PC-9 (cell line): ENCODE measurements at regions not wholly inside any gene's neighbourhood (a gene's known extent, or its start where the extent isn't known, plus 50 kb on each side); places are given as distances from the start of the nearest gene placed in this dataset.
"Not testable (repeated sequence)": the region's sequence is repeated elsewhere in the genome, so short reads cannot be mapped to it uniquely, and the experiment has no call there.

ENCODE experiments used
- BruUV-seq: library from RNA; stranded (reverse); fragments of 400-500 nt; replicated peaks from 2 replicates; lab custom pipeline; 2021; lab: Mats Ljungman, UMichigan
- CTCF ChIA-PET: fragments of 300-600 bp; sonication (Branson Sonifier 250); formaldehyde crosslinking; loops from one replicate; lab custom pipeline; 2022; ENCODE audit warnings: antibody characterized with exemption; lab: Charles Lee
- POLR2A ChIA-PET: fragments of 300-600 bp; sonication (Branson Sonifier 250); formaldehyde crosslinking; loops from one replicate; lab custom pipeline; 2022; ENCODE audit warnings: antibody characterized with exemption; ENCODE audit not compliant: unreplicated experiment; lab: Charles Lee
- DNase-seq, 2 experiments: peaks; one replicate each; pipeline versions ENCODE4 v3.0.0 to v3.0.0-alpha.2; 2015 to 2022; ENCODE audit warnings: mixed read lengths in 1 of 2
- H2AFZ ChIP-seq: fragments of 200-600 bp; sonication (generic); 2 replicates; pipeline ENCODE4 v1.8.1; 2017; ENCODE audit warnings: antibody characterized with exemption
- H3F3A ChIP-seq: fragments of 200-600 bp; sonication (generic); 2 replicates; pipeline ENCODE4 v1.8.1; 2017; ENCODE audit warnings: antibody characterized with exemption, mild to moderate bottlenecking, low read depth; ENCODE audit not compliant: insufficient read depth
- H3K27ac ChIP-seq: fragments of 200-600 bp; sonication (generic); 2 replicates; pipeline ENCODE4 v1.6.1; 2016; ENCODE audit warnings: mixed run types
- H3K27me3 ChIP-seq: fragments of 200-600 bp; sonication (generic); 2 replicates; pipeline ENCODE4 v1.6.1; 2016; ENCODE audit warnings: low read depth, mixed run types; ENCODE audit not compliant: insufficient read depth
- H3K36me3 ChIP-seq: fragments of 200-600 bp; sonication (generic); 2 replicates; pipeline ENCODE4 v1.6.1; 2016; ENCODE audit warnings: low read depth, mixed run types
- H3K4me1 ChIP-seq: fragments of 200-600 bp; sonication (generic); replicated peaks from 2 replicates; pipeline ENCODE4 v1.6.1; 2016; ENCODE audit warnings: mixed run types; ENCODE audit not compliant: insufficient read depth
- H3K4me2 ChIP-seq: fragments of 200-600 bp; sonication (generic); 2 replicates; pipeline ENCODE4 v1.6.1; 2017; ENCODE audit warnings: mixed run types
- H3K4me3 ChIP-seq: fragments of 200-600 bp; sonication (generic); 2 replicates; pipeline ENCODE4 v1.6.1; 2016; ENCODE audit warnings: mixed run types
- H3K79me2 ChIP-seq: fragments of 200-600 bp; sonication (generic); 2 replicates; pipeline ENCODE4 v1.6.1; 2017; ENCODE audit warnings: low read depth, mixed run types
- H3K9me2 ChIP-seq: fragments of 200-600 bp; sonication (generic); 2 replicates; pipeline ENCODE4 v1.8.1; 2017; ENCODE audit warnings: mild to moderate bottlenecking; ENCODE audit not compliant: insufficient read depth
- H3K9me3 ChIP-seq: fragments of 200-600 bp; sonication (generic); 2 replicates; pipeline ENCODE4 v1.8.1; 2016; ENCODE audit warnings: low read depth; ENCODE audit not compliant: insufficient read depth
- H4K20me1 ChIP-seq: fragments of 200-600 bp; sonication (generic); 2 replicates; pipeline ENCODE4 v1.8.1; 2017; ENCODE audit not compliant: insufficient read depth
- CTCF ChIP-seq: fragments of 200-600 bp; sonication (generic); conservative IDR thresholded peaks from 2 replicates; pipeline ENCODE4 v1.6.1; 2017; ENCODE audit warnings: mixed run types, antibody characterized with exemption, mild to moderate bottlenecking, moderate library complexity
- EZH2 ChIP-seq: fragments of 200-600 bp; sonication (generic); IDR thresholded peaks from 2 replicates; pipeline ENCODE4 v1.8.0; 2017; ENCODE audit warnings: antibody characterized with exemption, low read depth
- intact Hi-C: fragments of 100-400 bp; cut with micrococcal nuclease; formaldehyde crosslinking; loops from one replicate; pipeline ENCODE4 v1.10.0; 2022; ENCODE audit not compliant: unreplicated experiment

- H3K4me3 ChIP-seq: no peak overlapping the region
- no peak for TF ChIP-seq EZH2
- no peak for TF ChIP-seq CTCF
- H3K9me3 ChIP-seq: no peaks in the 10 kb centered on the region
- BruUV-seq: no TSS peak
- H3K36me3 ChIP-seq: no peaks in the 10 kb centered on the region
- no peak overlapping the region for H2AFZ ChIP-seq
- no peaks in the 10 kb centered on the region for H3F3A ChIP-seq
- no peak overlapping the region for H3K27ac ChIP-seq
- ChIA-PET POLR2A (no interaction called here), CTCF (no interaction called here)
- no peak overlapping the region for H3K4me2 ChIP-seq
- intact Hi-C loops: no loop called here
- H3K4me1 ChIP-seq: no peaks in the 10 kb centered on the region
- H4K20me1 ChIP-seq: no peaks in the 10 kb centered on the region
- H3K9me2 ChIP-seq: no peaks in the 10 kb centered on the region; the same call in 1 of the 2 replicates
- no peak for DNase-seq
- H3K79me2 ChIP-seq: no peaks in the 10 kb centered on the region
- H3K27me3 ChIP-seq: no peaks in the 10 kb centered on the region
These were observed 106.2 kb upstream of the STMND1 start for GRCh38 chr6:16995511-16996250.

- Histone ChIP-seq H3K36me3 (no peaks in the 10 kb centered on the region), H3K4me3 (no peak overlapping the region), H3K9me3 (no peaks in the 10 kb centered on the region; the same call in 1 of the 2 replicates), H2AFZ (no peak overlapping the region), H3K27me3 (no peaks in the 10 kb centered on the region), H3K4me1 (no peaks in the 10 kb centered on the region), H3K27ac (no peak overlapping the region), H3K79me2 (no peaks in the 10 kb centered on the region), H4K20me1 (no peaks in the 10 kb centered on the region), H3F3A (no peaks in the 10 kb centered on the region), H3K4me2 (no peak overlapping the region), H3K9me2 (no peaks in the 10 kb centered on the region; the same call in 1 of the 2 replicates)
- DNase-seq: no peak
- ChIA-PET CTCF (no interaction called here), POLR2A (no interaction called here)
- BruUV-seq: no TSS peak
- intact Hi-C loops: no loop called here
- TF ChIP-seq EZH2: no peak
- no peak for TF ChIP-seq CTCF
These were observed 108.5 kb upstream of the STMND1 start for GRCh38 chr6:16993396-16993795.

GRCh38 chr6:16991981-16992629 lies 109.7 kb upstream of the STMND1 start:
- H2AFZ ChIP-seq: no peak overlapping the region
- no peaks in the 10 kb centered on the region for H3F3A ChIP-seq
- H3K4me3 ChIP-seq: no peak overlapping the region
- DNase-seq: no peak
- POLR2A ChIA-PET: interaction anchor here (0.6 kb wide), 1 partner anchor 589 kb away, joined by 6 read pairs; no protein-coding TSS in a partner anchor
- no peak overlapping the region for H3K4me2 ChIP-seq
- CTCF ChIA-PET: no interaction called here
- H3K36me3 ChIP-seq: no peaks in the 10 kb centered on the region
- no TSS peak for BruUV-seq
- TF ChIP-seq EZH2 (no peak), CTCF (no peak)
- no peaks in the 10 kb centered on the region for H3K79me2 ChIP-seq
- no peaks in the 10 kb centered on the region; the same call in 1 of the 2 replicates for H3K9me3 ChIP-seq
- intact Hi-C loops: no loop called here
- no peaks in the 10 kb centered on the region for H3K27me3 ChIP-seq
- no peak overlapping the region for H3K27ac ChIP-seq
- H3K4me1 ChIP-seq: no peaks in the 10 kb centered on the region
- H4K20me1 ChIP-seq: no peaks in the 10 kb centered on the region
- no peaks in the 10 kb centered on the region; the same call in 1 of the 2 replicates for H3K9me2 ChIP-seq

- H3K9me2 ChIP-seq, H3K4me3 ChIP-seq, H3K27me3 ChIP-seq, H3K4me1 ChIP-seq, H3F3A ChIP-seq, H3K27ac ChIP-seq, H2AFZ ChIP-seq, H4K20me1 ChIP-seq, CTCF ChIA-PET, H3K79me2 ChIP-seq, DNase-seq, BruUV-seq, H3K4me2 ChIP-seq, POLR2A ChIA-PET, H3K36me3 ChIP-seq, H3K9me3 ChIP-seq, intact Hi-C loops: not testable (repeated sequence)
These were observed 111.9 kb upstream of the STMND1 start for GRCh38 chr6:16989976-16990375.
